Ramos (cell line): ENCODE measurements at regions not wholly inside any gene's neighbourhood (a gene's known extent, or its start where the extent isn't known, plus 50 kb on each side); places are given as distances from the start of the nearest gene placed in this dataset.
"Not testable (repeated sequence)": the region's sequence is repeated elsewhere in the genome, so short reads cannot be mapped to it uniquely, and the experiment has no call there.

Experiments used
- in situ Hi-C: fragments of 300-500 bp; cut with MboI; formaldehyde crosslinking; loops from one replicate; pipeline ENCODE4 v1.14.3; 2022; ENCODE audit warnings: low sequenced_read_pairs; ENCODE audit not compliant: unreplicated experiment

DNA sequence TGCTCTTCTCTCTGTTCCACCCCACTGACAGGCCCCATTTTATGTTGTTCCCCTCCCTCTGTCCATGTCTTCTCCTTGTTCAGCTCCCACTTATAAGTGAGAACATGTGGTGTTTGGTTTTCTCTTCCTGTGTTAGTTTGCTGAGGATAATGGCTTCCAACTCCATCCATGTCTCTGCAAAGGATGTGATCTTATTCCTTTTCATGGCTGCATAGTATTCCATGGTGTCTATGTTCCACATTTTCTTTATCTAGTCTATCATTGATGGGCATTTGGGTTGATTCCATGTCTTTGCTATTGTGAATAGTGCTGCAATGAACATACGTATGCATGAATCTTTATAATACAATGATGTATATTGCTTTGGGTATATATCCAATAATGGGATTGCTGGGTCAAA, 283.4 kb upstream of the HS3ST5 start:
- in situ Hi-C loops: not testable (repeated sequence)

DNA sequence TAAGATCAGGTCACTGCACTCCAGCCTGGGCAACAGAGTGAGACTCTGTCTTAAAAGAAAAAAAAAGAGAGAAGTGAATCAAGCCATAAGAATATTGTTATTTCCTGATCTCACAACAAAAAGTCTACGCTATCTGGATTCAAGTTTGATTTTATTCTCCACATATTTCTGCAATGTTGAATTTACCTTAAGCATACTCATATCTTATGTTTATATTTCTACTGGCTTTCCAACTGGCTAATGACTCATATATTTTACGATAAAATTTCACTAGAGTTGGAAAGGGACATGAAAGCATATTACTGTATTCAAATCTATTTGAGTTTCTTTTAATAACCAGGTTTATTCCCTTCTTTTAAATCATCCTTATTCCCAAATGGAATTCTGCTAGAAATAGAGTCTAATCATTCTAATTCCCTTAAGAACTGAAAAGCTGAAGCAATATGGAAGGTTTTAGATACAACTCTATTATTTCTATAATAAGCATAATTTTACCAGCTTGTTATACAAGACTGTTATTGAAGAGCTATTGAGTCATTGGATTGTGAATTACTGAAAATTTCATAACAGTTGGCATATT, 276.9 kb upstream of the HS3ST5 start:
- in situ Hi-C loops: no loop called here

DNA sequence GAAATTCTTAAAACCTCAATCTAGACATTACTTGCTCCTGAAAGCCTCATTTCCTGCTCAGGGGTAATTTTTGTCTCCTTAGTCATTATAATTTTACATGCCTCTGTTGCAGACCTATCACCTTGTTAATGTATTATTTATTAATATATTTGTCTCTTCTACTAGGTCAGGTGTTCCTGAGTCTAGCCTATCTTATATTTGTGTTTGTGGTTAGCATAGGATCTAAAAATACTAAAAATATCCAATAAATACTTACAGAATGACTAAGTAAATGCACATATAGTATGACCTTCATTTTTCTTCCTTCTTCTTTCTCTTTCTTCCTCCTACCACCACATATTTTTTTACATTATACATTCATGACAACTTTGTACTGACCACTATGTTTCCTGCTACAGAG, 268.9 kb upstream of the HS3ST5 start:
- in situ Hi-C loops: no loop called here

DNA sequence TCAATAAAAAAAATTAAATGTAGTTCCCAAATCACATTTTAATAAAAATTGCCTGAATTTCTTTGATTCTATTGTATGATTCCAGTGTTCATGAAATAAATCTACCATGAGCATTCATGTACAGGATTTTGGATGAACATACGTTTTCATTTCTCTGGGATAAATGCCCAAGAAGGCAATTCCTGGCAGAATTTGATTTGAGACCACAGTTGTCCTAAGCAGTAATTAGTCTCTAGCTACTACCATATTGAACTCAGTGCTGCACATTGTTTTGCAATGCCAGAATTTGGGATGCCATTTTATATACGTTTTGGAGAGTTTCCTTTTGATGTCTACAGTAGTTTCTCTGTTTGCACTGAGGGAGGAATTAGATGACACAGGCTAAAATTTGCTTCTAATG, 265.3 kb upstream of the HS3ST5 start:
- in situ Hi-C loops: no loop called here

DNA sequence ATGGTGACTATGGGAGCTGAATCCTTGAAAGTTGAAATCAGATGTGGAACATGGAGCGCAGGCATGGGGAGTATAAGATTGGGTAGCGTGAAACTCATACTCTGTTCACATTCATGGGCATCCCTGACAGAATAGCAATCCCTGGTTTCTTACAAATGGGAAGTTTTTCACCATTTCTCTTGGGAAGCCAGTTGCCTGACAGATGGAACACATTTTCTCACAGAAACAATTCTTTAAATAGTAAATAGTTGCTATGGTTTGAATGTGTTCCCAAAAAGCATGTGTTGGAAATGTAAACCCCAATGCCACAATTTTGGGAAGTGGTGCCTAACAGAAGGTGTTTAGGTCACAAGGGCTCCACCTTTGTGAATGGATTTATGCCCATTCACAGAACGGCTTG, 262.8 kb upstream of the HS3ST5 start:
- in situ Hi-C loops: no loop called here

DNA sequence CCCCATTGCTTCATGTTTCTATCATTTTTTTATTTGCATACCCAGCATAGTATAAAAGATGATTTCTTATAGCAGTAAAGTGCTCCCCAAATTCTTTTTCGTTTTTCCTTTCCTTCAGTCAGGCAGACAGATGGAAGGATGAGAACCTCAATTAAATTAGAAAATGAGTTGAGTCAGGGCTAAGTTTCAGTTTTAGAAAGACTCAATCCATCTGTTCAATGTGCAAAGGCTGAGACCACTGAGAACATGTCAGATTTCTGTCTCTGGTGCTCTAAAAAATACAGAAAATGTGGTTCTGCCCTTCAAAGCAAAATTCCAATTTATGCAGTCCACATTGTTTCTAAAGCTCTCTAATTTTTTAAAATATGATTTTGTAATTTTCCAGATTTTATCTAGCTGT, 257.6 kb upstream of the HS3ST5 start:
- in situ Hi-C loops: no loop called here

DNA sequence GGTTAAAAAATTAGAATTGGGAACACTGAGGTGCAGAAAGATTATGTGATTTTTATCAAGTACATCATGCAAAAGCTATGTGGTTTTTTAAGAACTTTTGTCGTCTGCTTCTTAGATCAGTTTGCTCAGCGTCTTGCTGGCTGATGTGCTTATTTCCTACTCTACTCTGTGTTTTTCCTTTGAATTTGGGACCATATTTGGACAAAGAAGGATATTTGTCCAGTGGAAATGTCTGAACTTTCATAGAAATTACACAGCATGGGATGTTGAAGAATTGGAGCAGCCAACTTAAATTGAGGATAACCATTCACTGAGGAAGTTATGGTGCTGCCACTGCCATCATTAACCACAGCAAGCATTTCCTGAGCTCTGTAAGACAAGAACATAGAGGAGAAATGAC, 252.8 kb upstream of the HS3ST5 start:
- in situ Hi-C loops: no loop called here

DNA sequence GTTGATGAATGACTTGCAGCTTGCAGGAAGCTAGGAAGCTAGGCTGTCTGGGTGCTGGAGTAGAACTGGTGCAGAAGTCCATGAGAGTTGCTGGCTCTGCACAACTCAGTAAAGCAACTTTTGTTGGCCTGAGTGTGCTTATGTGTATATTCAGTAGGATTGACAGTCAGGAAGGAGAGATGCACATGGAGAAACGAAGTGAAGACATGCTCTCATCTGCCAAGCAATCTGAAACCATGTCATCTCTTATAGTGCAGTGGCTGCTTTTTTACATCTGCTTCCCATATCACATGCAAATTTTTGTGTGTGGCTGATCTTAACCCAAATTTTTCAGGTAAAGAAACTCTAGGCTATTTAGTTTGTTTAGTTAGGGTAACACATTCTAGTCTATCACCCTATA, 252.4 kb upstream of the HS3ST5 start:
- in situ Hi-C loops: no loop called here

DNA sequence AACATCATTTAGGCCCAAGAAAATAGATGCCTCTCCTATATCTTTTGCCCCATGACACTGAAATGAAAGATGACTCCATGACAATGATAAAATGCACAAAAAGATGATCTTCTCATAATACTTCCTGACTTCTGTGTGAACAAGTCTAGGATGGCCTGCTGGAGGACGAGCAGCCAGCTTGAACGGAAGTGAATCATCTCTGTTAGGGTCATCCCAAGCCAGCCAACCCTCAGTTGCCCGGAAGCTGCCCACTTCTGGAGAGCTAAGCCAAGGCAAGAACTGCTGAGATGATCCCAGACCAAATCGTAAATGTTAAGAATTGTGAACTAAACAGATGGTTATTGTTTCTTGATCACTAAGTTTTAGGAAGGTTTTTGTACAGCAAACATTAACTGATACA, 249.7 kb upstream of the HS3ST5 start:
- in situ Hi-C loops: no loop called here

DNA sequence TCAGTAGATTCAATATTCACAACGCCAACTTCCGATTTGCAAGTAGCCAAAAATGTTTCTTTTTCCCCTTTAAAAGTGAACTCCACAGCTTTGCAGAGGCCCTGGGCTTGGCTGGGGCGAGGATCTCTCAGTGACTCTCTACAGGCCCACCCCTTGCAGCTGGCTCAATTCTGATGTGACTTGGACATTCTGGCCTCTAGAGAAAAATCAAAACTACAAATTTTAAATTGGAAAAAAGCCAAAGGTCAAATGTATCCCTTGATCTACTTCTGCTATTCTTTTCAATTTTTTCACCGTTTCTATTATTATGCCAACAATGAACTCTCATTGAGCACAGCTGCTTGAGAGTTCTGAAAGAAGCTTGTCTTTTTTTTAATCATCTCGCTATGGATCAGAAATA, 245.9 kb upstream of the HS3ST5 start:
- in situ Hi-C loops: no loop called here

DNA sequence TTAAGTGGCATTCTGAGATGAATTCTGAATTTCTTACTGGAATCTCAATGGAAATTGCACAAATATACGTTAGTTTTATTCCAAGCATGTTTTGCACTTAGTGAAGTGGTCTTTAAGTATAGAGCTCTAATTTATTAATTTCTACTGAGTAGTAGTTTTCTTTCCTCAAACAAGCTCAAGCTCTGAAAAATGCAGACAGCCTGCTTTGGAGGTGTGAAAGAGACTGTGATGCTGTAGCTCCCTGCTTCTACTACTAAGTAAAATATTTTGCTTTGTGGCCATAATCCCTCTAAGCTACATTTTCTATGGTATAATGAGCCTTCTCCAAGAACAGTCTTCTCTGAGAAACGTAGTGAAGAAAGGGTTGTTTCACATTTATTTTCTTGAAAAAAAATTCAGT, 243.5 kb upstream of the HS3ST5 start:
- in situ Hi-C loops: no loop called here

DNA sequence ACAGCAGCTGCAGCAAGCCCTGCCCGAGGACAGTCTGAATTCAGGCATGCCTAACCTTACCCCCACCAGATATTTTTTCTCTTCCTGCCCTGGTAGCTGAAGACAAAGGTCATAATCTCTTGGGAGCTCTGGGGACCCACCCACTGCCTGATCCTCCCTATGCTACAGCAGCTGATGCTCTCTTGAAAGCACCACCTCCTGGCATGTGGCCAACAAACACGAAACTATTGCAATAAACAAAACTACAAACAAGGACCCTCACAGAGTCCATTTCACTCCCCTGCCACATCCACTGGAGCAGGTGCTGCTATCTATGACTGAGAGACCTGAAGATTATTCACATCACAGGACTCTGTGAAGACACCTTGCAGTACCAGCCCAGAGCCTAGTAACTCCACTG, 238.5 kb upstream of the HS3ST5 start:
- in situ Hi-C loops: no loop called here

DNA sequence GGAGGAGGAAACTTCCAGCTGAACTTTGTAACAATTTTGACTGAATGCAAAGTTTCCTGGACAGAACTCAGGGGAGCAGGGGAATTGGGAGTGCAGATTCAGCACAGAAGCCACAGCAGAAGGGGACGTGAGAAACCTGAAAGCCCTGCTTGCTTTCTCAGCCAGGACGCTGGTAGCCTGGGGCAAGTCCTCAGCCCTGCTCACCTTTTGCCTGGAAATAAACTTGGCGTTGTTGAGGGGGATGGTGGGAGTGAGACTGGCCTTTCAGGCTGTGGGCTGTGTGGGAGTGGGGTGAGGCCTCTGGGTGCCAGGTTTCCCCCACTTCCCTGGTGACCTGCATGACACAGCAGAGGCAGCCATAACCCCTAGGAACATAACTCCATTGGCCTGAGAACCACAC, 238.1 kb upstream of the HS3ST5 start:
- in situ Hi-C loops: no loop called here

DNA sequence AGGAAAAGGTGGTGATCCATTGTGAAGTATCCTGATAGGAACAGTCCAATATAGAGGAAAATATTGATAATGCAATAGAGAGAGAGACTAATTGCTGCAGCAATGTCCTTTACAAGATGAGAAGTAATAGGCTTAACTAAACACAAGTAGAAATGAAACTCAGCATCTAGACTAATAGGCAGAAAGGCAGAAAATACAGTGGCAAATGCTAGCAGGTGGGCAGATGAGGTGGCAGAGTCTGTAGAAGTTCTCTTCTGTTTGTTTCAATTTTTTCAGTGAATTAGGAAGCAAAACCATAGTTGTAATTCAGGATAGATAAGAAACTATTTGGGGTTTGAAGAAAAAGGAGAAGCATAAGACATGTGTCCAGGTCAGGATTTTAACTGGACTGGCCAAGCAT, 236.7 kb upstream of the HS3ST5 start:
- in situ Hi-C loops: no loop called here

DNA sequence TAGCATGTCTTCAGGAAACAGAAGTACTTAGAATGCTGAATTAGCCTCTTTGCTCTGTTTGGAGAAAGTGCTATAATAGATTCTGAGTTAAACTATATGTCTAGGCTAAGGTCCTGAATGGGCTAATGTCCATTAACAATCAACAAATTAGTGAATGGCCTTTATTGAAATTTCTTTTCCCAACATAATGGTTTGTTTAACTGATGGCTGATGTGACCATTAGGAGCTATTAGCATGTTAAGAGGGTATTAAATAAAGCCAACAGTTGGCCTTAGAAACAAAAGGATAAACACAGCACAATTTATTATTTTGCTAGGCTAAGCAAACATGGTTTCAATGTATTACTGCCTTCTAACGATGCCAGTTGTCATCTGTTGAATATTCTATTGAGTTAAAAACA, 234.3 kb upstream of the HS3ST5 start:
- in situ Hi-C loops: no loop called here

DNA sequence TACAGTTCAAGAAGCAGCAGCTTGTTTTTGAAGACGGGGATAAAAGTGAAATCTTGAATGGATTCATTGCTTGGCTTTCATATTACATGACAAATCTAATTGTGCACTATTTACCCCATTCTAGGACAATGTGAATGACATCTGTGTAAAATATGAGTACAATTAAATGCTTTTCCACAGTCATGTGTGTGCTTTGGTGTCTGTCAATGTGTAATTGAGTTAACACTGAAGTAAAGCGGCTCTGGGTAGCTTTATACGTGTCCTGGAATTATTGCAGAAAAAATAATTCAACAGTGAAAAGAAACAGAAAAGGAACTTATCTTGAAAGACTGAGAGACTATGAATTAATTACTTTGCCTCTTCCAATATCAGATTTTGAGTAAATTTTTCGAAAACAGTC, 233.5 kb upstream of the HS3ST5 start:
- in situ Hi-C loops: no loop called here

DNA sequence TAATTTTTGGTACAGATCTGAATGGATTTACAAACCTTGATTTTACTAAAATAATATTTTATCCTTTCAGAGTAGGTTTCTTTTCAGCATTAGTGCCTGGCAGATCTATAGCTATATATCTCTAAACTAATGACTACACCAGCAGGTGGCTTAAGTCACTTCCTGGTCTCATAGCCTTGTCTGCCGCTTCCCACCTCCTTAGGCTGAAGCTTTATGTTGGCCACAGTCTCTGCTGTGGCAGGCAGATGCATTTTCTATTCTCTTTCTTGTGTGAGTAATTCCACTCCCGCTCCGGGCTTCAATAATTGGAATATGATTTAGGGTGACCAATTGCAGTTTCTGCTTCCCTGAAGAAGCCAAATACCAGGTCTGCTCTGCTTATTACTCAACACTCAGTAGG, 226.8 kb upstream of the HS3ST5 start:
- in situ Hi-C loops: no loop called here

DNA sequence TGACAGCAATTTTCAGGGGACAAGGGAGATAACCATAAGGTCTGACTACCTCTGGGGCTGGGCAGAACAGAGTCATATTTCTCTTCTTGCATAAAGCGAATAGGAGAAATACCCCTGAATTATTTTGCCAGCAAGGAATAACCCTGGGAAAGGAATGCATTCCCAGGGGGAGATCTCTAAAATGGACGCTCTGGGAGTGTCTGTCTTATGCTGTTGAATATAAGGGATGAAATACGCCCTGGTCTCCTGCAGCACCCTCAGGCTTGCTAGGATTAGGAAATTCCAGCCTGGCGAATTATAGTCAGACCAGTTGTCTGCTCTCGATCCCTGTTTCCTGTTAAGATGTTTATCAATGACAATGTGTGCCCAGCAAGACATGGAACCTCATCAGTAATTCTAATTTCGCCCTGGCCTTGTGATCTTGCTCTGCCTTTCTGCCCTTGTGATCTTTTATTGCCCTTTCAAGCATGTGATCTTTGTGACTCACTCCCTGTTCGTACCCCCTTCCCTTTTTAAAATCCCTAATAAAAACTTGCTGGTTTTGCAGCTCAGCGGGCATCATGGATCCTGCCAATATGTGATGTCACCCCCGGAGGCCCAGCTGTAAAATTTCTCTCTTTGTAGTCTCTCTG, 221.6 kb upstream of the HS3ST5 start:
- in situ Hi-C loops: no loop called here

DNA sequence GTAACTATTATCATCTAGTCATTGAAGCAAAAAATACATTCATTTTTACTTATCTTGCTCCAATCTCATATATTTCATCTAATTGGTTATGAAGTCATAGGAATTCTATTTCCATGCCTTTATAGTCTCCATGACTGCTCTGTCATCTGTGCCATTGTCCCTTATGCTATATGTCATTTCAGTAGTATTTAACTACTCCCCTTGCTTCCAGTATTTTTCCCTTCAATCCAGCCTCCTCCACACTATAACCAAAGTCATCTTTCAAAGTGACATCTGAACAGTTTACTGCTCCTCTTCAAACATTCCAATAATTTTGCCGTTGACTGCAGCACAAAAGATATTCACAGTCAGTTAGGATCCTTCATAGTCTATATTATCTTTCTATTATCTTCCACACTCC, 216.6 kb upstream of the HS3ST5 start:
- in situ Hi-C loops: no loop called here

DNA sequence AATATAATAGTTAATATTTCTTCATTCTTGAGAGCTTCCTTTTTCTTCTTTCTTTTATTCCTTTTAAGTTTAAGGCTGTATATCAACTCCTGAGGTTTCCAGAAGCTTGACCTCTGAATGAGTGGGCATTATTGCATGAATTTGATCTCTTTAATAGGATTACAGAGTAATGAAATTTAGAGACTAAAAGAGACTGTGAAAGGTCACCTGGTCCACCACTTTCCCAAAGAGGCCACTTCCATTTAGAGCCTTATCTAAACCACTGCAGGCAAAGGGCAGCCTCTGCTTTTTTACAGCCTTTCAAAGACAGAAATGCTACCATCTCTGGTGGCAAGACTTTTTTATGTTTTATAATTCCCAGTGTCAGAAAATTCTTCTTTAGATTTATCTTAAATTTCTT, 215.3 kb upstream of the HS3ST5 start:
- in situ Hi-C loops: no loop called here

DNA sequence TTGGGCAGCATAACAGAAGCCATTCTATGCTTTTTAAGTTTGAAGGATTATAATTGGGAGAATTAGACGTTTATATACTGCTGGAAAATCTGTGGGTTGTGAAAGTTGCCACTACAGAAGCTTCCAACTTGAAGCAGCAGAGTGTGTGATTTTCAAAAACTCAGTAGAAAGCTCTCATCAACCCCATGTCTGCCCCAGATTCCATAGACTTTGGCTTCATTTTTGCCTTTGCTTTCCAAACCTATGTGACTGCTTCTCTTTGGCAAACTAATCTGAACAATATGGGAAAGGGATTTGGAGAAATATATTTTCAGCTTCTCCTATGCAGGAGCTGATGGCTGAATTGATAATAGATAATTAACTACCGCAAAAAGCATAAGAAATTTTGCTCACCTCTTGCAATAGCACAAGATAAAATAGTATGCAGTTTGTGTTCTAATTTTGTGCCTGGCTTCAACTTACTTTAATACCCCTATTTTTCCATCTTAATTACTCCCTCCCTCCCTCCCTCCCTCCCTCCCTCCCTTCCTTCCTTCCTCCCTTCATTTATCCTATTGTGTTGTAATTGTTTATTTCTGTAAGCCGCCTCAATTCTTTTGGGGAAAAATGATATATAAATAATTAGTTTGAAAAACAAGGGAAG, 214.1 kb upstream of the HS3ST5 start:
- in situ Hi-C loops: no loop called here

DNA sequence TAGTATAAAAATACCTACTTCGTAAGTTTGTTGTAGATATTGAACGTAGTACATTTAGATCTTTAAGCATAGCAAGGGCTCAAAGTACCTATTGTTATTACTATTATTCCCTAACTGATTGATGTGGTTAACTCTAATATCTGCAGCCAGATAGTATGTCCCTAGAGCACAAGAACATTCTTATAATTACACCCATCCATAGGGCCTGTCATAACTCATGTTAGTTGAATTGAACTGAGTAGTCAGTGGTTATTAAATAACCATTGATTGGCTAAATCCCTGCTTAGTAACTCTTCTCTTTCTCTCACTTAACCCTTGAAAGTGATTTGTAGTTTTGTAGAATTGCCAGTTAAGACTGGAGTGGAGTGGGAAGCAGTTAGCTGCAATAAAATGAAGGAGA, 207.5 kb upstream of the HS3ST5 start:
- in situ Hi-C loops: no loop called here
